ENCODE measurements at regions not wholly inside any gene's neighbourhood (a gene's known extent, or its start where the extent isn't known, plus 50 kb on each side); places are given as distances from the start of the nearest gene placed in this dataset.

GRCh38 chr18:24725644-24726415 is 265.4 kb downstream of the HRH4 start:
- TF ChIP-seq, protein P1, sequence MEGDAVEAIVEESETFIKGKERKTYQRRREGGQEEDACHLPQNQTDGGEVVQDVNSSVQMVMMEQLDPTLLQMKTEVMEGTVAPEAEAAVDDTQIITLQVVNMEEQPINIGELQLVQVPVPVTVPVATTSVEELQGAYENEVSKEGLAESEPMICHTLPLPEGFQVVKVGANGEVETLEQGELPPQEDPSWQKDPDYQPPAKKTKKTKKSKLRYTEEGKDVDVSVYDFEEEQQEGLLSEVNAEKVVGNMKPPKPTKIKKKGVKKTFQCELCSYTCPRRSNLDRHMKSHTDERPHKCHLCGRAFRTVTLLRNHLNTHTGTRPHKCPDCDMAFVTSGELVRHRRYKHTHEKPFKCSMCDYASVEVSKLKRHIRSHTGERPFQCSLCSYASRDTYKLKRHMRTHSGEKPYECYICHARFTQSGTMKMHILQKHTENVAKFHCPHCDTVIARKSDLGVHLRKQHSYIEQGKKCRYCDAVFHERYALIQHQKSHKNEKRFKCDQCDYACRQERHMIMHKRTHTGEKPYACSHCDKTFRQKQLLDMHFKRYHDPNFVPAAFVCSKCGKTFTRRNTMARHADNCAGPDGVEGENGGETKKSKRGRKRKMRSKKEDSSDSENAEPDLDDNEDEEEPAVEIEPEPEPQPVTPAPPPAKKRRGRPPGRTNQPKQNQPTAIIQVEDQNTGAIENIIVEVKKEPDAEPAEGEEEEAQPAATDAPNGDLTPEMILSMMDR (IDR thresholded peaks at IDR 0.05; ENCODE audit: insufficient read depth, low read length, severe bottlenecking): no peak

DNA sequence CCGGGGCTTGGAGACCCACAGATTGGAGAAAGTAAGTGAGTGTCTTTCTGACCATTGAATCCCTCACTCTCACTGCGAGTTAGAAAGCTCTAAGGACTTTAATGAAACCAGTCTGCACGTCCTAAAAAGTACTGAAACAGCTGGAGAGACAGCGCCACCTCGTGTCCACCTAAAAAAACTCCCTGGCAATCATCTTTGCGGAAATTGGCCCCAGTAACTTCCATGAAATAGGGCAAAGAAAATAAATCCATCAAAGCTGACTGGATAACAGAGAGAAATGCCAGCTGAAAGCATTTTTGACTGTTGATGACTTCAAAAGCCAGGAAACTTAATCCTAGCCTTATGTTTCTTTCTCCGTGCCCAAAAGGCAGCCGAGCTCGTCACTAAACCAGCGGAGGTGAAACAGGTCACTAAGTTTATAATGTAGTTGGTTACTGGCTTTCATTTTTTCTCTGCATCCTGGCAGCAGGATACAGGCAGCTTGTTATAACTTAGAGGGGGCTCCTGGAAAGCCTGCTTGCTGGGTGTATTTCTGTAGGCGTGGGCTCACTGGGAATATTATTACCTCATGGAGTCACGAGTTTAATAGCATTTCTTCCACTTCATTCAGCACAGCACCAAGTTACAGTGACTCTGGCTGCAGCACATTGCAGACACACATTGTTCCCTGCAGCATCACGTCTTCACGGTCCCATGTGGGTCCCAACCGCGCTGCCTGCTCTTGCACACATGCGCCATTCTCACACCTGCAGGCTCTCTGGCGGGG is 266.5 kb downstream of the HRH4 start:
- TF ChIP-seq, protein P1 (IDR thresholded peaks at IDR 0.05; ENCODE audit: insufficient read depth, low read length, severe bottlenecking): peak; percentile 81
- peak; percentile 58 for DNase-seq (ENCODE audit: low read depth)
- Histone ChIP-seq H3K36me3 (ENCODE audit: control insufficient read depth, insufficient read depth, low read length) (no peaks in the 10 kb centered on the region), H3K27me3 (ENCODE audit: control insufficient read depth, insufficient read depth, low read length) (no peaks in the 10 kb centered on the region), H3K4me3 (ENCODE audit: low read depth, low read length) (no peak overlapping the region)
- no peak for FAIRE-seq

More at GRCh38 chr18:24725644-24726415, 265.4 kb downstream of the HRH4 start:
- DNase-seq (ENCODE audit: low read depth) (no peak), FAIRE-seq (no peak)
- H3K27me3 ChIP-seq (ENCODE audit: control insufficient read depth, insufficient read depth, low read length): no peaks in the 10 kb centered on the region
- H3K36me3 ChIP-seq (ENCODE audit: control insufficient read depth, insufficient read depth, low read length): no peaks in the 10 kb centered on the region
- no peak overlapping the region for H3K4me3 ChIP-seq (ENCODE audit: low read depth, low read length)

- no peak overlapping the region for H3K4me3 ChIP-seq (ENCODE audit: low read depth, low read length)
- no peaks in the 10 kb centered on the region for H3K36me3 ChIP-seq (ENCODE audit: control insufficient read depth, insufficient read depth, low read length)
- H3K27me3 ChIP-seq (ENCODE audit: control insufficient read depth, insufficient read depth, low read length): no peaks in the 10 kb centered on the region
- DNase-seq (ENCODE audit: low read depth) (no peak), FAIRE-seq (no peak)
- TF ChIP-seq, protein P1 (IDR thresholded peaks at IDR 0.05; ENCODE audit: insufficient read depth, low read length, severe bottlenecking): no peak
These were observed 267.2 kb downstream of the HRH4 start for GRCh38 chr18:24727685-24728084.

DNA sequence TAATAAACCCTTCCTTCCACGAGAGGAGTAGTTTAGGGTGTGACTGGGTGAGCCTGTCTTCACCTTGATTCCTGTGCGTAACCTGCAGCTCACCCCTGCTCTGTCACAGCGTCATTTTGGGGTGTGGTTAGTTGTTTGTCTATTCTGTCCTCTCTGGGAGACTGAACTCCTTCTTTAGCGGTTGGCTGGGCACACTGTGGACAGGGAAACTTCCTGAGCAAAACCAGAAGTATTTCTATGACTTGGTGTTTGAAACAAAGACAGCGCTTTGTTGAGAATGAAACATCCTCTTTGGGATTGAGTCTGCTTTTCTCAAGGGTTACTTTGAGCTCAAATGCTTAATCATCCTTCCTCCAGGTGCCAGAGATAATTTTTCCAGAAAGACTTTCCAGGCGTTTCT is 270.7 kb downstream of the HRH4 start:
- Histone ChIP-seq H3K4me3 (ENCODE audit: low read depth, low read length) (no peak overlapping the region), H3K27me3 (ENCODE audit: control insufficient read depth, insufficient read depth, low read length) (no peaks in the 10 kb centered on the region), H3K36me3 (ENCODE audit: control insufficient read depth, insufficient read depth, low read length) (no peaks in the 10 kb centered on the region)
- DNase-seq (ENCODE audit: low read depth) (no peak), FAIRE-seq (no peak)
- TF ChIP-seq, protein P1 (IDR thresholded peaks at IDR 0.05; ENCODE audit: insufficient read depth, low read length, severe bottlenecking): no peak

DNA sequence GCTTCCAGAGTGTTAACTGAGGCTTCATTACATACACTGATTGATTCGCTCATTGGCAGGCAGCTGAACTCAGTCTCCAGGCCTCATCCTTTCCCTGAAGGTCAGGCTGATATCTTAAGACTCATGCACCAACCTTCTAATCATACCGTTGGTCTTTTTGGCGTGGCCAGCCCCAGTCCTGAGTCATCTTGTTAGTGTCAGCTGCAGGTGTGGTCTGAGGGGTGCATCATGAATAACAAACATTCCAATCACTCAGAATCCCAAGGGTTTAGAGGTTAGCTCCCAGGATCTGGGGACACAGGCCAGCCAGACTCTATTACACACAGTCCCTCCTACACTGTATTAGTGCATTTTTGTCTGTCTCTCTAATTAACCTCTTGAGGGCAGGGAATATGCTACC is 271.5 kb downstream of the HRH4 start:
- Histone ChIP-seq H3K4me3 (ENCODE audit: low read depth, low read length) (no peak overlapping the region), H3K27me3 (ENCODE audit: control insufficient read depth, insufficient read depth, low read length) (no peaks in the 10 kb centered on the region), H3K36me3 (ENCODE audit: control insufficient read depth, insufficient read depth, low read length) (no peaks in the 10 kb centered on the region)
- TF ChIP-seq, protein P1 (IDR thresholded peaks at IDR 0.05; ENCODE audit: insufficient read depth, low read length, severe bottlenecking): no peak
- DNase-seq (ENCODE audit: low read depth): peak; percentile 8
- FAIRE-seq: no peak
